ENCODE measurements at regions not wholly inside any gene's neighbourhood (a gene's known extent, or its start where the extent isn't known, plus 50 kb on each side); places are given as distances from the start of the nearest gene placed in this dataset.

DNA sequence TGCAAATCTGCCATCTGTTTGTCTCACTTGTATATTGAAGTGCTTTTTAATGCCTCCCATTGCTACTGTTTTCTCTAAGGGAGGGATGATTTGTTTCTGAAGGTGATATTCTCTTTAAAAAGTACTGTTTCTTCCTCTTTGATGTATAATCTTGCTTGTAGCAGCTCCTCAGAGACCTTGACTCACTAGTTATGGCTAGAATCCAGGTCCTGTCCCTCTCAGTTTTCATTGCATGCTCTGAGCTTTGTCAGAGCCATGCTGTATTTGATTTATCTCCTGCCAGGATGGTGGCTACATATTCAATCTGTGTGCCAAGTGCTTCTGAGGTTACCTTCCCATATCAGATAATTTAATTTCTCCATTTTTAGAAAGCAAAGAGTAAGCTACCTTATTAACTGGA lies 56.0 kb downstream of the GLUD2 start:
- TF ChIP-seq, protein P1, sequence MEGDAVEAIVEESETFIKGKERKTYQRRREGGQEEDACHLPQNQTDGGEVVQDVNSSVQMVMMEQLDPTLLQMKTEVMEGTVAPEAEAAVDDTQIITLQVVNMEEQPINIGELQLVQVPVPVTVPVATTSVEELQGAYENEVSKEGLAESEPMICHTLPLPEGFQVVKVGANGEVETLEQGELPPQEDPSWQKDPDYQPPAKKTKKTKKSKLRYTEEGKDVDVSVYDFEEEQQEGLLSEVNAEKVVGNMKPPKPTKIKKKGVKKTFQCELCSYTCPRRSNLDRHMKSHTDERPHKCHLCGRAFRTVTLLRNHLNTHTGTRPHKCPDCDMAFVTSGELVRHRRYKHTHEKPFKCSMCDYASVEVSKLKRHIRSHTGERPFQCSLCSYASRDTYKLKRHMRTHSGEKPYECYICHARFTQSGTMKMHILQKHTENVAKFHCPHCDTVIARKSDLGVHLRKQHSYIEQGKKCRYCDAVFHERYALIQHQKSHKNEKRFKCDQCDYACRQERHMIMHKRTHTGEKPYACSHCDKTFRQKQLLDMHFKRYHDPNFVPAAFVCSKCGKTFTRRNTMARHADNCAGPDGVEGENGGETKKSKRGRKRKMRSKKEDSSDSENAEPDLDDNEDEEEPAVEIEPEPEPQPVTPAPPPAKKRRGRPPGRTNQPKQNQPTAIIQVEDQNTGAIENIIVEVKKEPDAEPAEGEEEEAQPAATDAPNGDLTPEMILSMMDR (IDR thresholded peaks at IDR 0.05) = no peak
- no peak for TF ChIP-seq POLR2A (IDR thresholded peaks at IDR 0.05)
- TF ChIP-seq POLR2AphosphoS5 (IDR thresholded peaks at IDR 0.05) = no peak
- no peak for TF ChIP-seq EP300 (IDR thresholded peaks at IDR 0.05)
